Tibial artery (tissue), 4 donors: ENCODE measurements at regions not wholly inside any gene's neighbourhood (a gene's known extent, or its start where the extent isn't known, plus 50 kb on each side); places are given as distances from the start of the nearest gene placed in this dataset.

Experiments
- DNase-seq, 2 donors: peaks; one replicate each; pipeline ENCODE4 v3.0.0-alpha.2; 2019
- H3K27ac ChIP-seq, 2 donors: fragments of 200-600 bp; sonication (generic) in 1 of 2; 1 replicate in 1 of 2; 2 replicates in 1 of 2; pipeline ENCODE4 v1.5.1; 2018 to 2019; ENCODE audit warnings: mild to moderate bottlenecking in 1 of 2
- H3K27me3 ChIP-seq, 2 donors: fragments of 200-600 bp; sonication (generic) in 1 of 2; one replicate each; pipeline versions ENCODE4 v1.5.1 to v1.6.0; 2016 to 2019
- H3K36me3 ChIP-seq, 3 donors: fragments of 200-600 bp; sonication (generic) in 2 of 3; one replicate each; pipeline ENCODE4 v1.5.1; 2016 to 2019; ENCODE audit warnings: mild to moderate bottlenecking in 2 of 3
- H3K4me1 ChIP-seq, 4 donors: fragments of 200-600 bp; sonication (generic) in 2 of 4; 1 replicate in 3 of 4; 2 replicates in 1 of 4; pipeline ENCODE4 v1.5.1; 2016 to 2019
- H3K4me3 ChIP-seq, 2 donors: fragments of 200-600 bp; sonication (generic) in 1 of 2; 1 replicate in 1 of 2; 2 replicates in 1 of 2; pipeline ENCODE4 v1.5.1; 2018 to 2019; ENCODE audit warnings: mild to moderate bottlenecking in 2 of 2
- H3K9me3 ChIP-seq, 3 donors: fragments of 200-600 bp; sonication (generic) in 1 of 3; one replicate each; pipeline ENCODE4 v1.5.1; 2016 to 2019
- CTCF ChIP-seq, 2 experiments: fragments of 200-600 bp in 1 of 2; fragments of 450-650 bp in 1 of 2; IDR thresholded peaks; one replicate each; pipeline ENCODE4 v1.5.1; 2017 to 2019; ENCODE audit warnings: antibody characterized with exemption in 2 of 2, mild to moderate bottlenecking in 1 of 2, moderate library complexity in 1 of 2
- intact Hi-C: fragments of 100-400 bp; cut with DNase I; formaldehyde crosslinking; loops from one replicate; pipeline ENCODE4 v1.15.0; 2023; ENCODE audit warnings: low total_unique reads

- Histone ChIP-seq H3K9me3 (no peaks in the 10 kb centered on the region), H3K36me3 (no peaks in the 10 kb centered on the region), H3K4me3 (no peak overlapping the region), H3K4me1 (peaks cover 0 to 47% (median 26%) of the 10 kb centered on the region in 4 donors), H3K27ac (no peak overlapping the region), H3K27me3 (no peaks in the 10 kb centered on the region)
- intact Hi-C loops, result no loop called here
- no peak for TF ChIP-seq CTCF (IDR thresholded peaks at IDR 0.05)
- peak in 1 of 2 donors; percentile 5 for DNase-seq
Observed at GRCh38 chr2:236674646-236675045, 105.0 kb downstream of the ACKR3 start.

- no peaks in the 10 kb centered on the region for H3K27me3 ChIP-seq
- no peaks in the 10 kb centered on the region for H3K36me3 ChIP-seq
- no peak for DNase-seq
- intact Hi-C loops, result no loop called here
- H3K27ac ChIP-seq, result peak overlapping the region in 1 of 2 donors; percentile 36
- H3K9me3 ChIP-seq, result no peaks in the 10 kb centered on the region
- TF ChIP-seq CTCF (IDR thresholded peaks at IDR 0.05), result no peak
- H3K4me3 ChIP-seq, result no peak overlapping the region
- peaks cover 0 to 47% (median 26%) of the 10 kb centered on the region in 4 donors for H3K4me1 ChIP-seq
Observed at GRCh38 chr2:236675051-236675450, 105.4 kb downstream of the ACKR3 start.

- H3K27me3 ChIP-seq, result no peaks in the 10 kb centered on the region
- DNase-seq, result no peak
- H3K9me3 ChIP-seq, result no peaks in the 10 kb centered on the region
- intact Hi-C loops, result no loop called here
- no peak for TF ChIP-seq CTCF (IDR thresholded peaks at IDR 0.05)
- peaks cover 0 to 47% (median 26%) of the 10 kb centered on the region in 4 donors for H3K4me1 ChIP-seq
- H3K27ac ChIP-seq, result peak overlapping the region in 1 of 2 donors; percentile 36
- H3K4me3 ChIP-seq, result no peak overlapping the region
- H3K36me3 ChIP-seq, result no peaks in the 10 kb centered on the region
Observed at GRCh38 chr2:236675526-236675925, 105.9 kb downstream of the ACKR3 start.

GRCh38 chr2:236676136-236676873, 106.7 kb downstream of the ACKR3 start:
- H3K4me1 ChIP-seq, result peaks cover 0 to 47% (median 26%) of the 10 kb centered on the region in 4 donors
- intact Hi-C loops, result no loop called here
- peak overlapping the region in 1 of 2 donors; percentile 1 for H3K27ac ChIP-seq
- H3K36me3 ChIP-seq, result no peaks in the 10 kb centered on the region
- H3K9me3 ChIP-seq, result no peaks in the 10 kb centered on the region
- TF ChIP-seq CTCF (IDR thresholded peaks at IDR 0.05), result no peak
- no peak for DNase-seq
- H3K4me3 ChIP-seq, result no peak overlapping the region
- H3K27me3 ChIP-seq, result no peaks in the 10 kb centered on the region

- peak in 1 of 2 donors; percentile 6 for DNase-seq
- intact Hi-C loops, result no loop called here
Observed at GRCh38 chr2:236677368-236677767, 107.7 kb downstream of the ACKR3 start.

More at GRCh38 chr2:236677368-236677767, 107.7 kb downstream of the ACKR3 start:
- no peak overlapping the region for H3K4me3 ChIP-seq
- TF ChIP-seq CTCF (IDR thresholded peaks at IDR 0.05), result no peak
- no peaks in the 10 kb centered on the region for H3K36me3 ChIP-seq
- H3K9me3 ChIP-seq, result no peaks in the 10 kb centered on the region
- H3K27me3 ChIP-seq, result no peaks in the 10 kb centered on the region
- H3K27ac ChIP-seq, result no peak overlapping the region
- H3K4me1 ChIP-seq, result peaks cover 0 to 47% (median 26%) of the 10 kb centered on the region in 4 donors
